Fibroblast of the aortic adventitia (primary cell): ENCODE measurements at regions not wholly inside any gene's neighbourhood (a gene's known extent, or its start where the extent isn't known, plus 50 kb on each side); places are given as distances from the start of the nearest gene placed in this dataset.

Source experiments
- DNase-seq: peaks from one replicate; pipeline ENCODE4 v3.0.0-alpha.2; 2010; ENCODE audit warnings: low read depth
- H3K4me3 ChIP-seq: 2 replicates; pipeline ENCODE4 v1.5.1; 2011; ENCODE audit warnings: low read depth, mild to moderate bottlenecking, control low read depth, low read length, moderate library complexity
- TF ChIP-seq, protein P1 (sequence below): IDR thresholded peaks from 2 replicates; pipeline ENCODE4 v1.5.1; 2011; ENCODE audit warnings: mild to moderate bottlenecking, low read length, control low read depth, inconsistent platforms; ENCODE audit not compliant: insufficient read depth

DNA sequence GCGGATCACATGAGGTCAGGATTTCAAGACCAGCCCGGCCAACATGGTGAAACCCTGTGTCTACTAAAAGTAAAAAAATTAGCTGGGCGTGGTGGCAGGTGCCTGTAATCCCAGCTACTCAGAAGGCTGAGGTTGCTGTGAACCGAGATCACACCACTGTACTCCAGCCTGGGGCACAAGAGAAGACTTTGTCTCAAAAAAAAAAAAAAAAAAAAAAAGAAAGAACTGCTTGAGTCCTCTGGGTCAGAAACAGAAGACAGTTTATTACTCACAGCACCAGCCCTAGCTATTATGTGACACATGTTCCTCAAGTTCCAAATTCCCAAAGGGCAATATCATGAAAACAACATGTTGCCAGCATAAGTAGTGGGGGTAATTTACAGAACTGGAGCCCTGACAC is 1014.1 kb upstream of the RAG2 start:
- H3K4me3 ChIP-seq, result no peak overlapping the region
- TF ChIP-seq, protein P1, sequence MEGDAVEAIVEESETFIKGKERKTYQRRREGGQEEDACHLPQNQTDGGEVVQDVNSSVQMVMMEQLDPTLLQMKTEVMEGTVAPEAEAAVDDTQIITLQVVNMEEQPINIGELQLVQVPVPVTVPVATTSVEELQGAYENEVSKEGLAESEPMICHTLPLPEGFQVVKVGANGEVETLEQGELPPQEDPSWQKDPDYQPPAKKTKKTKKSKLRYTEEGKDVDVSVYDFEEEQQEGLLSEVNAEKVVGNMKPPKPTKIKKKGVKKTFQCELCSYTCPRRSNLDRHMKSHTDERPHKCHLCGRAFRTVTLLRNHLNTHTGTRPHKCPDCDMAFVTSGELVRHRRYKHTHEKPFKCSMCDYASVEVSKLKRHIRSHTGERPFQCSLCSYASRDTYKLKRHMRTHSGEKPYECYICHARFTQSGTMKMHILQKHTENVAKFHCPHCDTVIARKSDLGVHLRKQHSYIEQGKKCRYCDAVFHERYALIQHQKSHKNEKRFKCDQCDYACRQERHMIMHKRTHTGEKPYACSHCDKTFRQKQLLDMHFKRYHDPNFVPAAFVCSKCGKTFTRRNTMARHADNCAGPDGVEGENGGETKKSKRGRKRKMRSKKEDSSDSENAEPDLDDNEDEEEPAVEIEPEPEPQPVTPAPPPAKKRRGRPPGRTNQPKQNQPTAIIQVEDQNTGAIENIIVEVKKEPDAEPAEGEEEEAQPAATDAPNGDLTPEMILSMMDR, result no peak
- DNase-seq, result no peak

DNA sequence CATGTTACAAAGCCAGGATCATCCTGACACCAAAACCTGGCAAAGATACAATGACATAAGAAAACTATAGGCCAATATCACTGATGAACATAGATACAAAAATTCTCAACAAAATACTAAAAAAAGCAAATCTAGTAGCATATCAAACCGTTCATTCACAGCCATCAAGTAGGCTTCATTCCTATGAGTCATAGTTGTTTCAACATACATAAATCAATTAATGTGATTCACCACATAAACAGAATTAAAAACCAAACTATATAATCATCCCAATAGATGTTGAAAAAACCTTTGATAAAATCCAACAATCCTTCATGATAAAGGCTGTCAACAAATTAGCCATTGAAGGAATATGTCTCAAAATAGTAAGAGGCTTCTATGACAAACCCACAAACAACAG is 1007.2 kb upstream of the RAG2 start:
- DNase-seq, result no peak
- no peak overlapping the region for H3K4me3 ChIP-seq
- TF ChIP-seq, protein P1, result no peak

DNA sequence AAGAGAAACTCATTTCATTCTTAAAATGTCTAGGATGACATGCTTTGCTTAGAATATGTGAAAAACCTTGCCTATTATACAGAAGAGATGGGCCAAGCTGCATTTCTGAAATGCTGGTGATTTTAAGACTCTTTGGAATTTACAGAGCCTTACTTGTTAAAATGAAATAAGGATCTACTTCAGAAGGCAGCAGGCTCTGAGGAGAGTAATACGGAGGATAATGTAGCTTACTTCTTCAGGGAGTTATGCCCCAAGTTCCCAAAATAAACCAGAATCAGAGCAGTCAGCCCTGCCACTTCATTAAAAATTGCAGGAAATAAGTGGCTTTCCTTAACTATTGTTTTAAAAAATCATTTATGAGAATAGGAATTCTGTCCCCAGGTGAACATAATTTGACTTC is 1000.3 kb upstream of the RAG2 start:
- no peak overlapping the region for H3K4me3 ChIP-seq
- no peak for DNase-seq
- TF ChIP-seq, protein P1, result no peak

DNA sequence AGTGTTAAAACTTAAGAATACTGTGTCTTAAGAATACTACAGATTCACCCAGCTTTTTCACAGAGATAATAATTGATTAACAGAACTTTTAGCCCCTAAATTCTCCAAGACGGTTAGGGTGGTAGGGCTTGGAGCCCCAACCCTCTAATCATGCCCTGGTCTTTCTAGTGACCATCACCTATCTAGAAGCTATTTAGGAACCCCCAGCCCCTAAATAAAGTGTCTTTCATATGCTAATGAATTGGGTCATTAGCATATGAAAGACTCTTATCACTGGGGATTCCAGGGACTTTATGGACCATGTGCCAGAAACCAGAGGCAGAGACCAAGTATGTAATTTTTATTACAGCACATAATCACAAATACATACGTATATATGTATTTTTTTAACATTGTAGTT is 999.7 kb upstream of the RAG2 start:
- no peak for DNase-seq
- H3K4me3 ChIP-seq, result no peak overlapping the region
- TF ChIP-seq, protein P1, result no peak

DNA sequence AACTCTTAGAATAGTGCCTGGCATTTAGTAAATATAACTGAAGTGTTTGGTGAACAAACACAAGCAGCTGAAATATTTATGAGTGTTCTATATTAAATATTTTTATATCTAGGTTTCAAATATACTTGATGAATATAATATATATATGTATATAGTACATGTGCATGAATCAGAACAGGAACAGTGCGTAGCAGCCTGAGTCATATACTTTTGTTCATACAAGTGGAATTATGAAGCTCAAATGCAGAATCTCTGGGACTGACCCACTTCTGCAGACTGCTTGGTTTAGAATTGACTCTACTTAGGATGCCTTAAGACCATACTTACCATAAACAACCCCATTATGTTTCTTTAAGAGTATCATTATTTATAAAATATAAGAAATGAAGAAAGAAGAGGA is 997.8 kb upstream of the RAG2 start:
- TF ChIP-seq, protein P1, result no peak
- no peak for DNase-seq
- no peak overlapping the region for H3K4me3 ChIP-seq

DNA sequence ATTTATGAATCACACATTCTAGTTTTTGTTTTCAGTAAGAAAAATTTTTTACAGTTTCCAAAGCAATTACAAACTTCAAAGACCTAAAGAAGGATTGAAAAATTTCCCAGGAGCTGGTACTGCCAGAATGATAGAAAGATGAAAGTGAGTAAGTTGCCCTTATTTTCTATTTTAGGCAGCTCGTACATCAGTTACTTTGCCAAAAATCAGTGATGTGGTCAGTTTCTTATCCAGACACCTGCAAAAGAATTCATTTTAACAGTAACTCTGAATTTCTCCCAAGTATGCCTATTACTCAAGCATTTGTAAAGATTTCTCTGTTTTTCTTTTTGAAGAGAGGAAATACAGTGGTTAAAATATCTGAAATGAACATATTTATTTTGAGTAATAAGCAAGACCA is 976.3 kb upstream of the RAG2 start:
- TF ChIP-seq, protein P1, result no peak
- no peak overlapping the region for H3K4me3 ChIP-seq
- no peak for DNase-seq

DNA sequence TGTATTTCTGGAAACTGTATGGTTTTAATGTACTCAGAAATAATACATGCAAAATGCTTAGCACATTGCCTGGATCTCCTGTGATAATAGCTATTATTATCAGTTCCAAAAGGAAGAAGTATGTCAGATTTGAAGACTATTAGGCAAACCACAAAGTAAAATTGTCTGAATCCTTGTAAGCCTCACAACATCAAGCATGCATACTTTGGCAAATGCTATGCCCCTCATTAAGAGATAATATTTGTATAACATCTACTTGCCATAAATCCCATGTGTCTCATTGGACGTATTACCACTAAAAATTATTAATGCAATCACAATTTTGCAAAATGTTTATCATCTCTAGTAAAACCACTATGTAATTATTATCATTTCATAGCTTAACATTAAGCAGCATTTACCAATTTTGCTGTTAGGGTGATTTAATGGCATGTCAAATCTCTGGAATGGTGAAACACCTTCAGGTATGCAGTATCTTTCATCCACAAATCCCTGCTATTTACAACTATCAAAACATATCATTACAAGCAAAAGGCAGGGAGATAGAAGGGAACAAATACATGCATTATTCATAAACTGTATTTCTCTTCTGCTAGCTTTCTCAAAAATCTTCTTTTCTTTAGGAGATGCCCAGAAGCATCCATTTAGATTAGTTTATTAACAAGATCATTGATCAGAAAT is 974.6 kb upstream of the RAG2 start:
- DNase-seq, result no peak
- TF ChIP-seq, protein P1, result no peak
- no peak overlapping the region for H3K4me3 ChIP-seq
